Activated CD4-positive, alpha-beta T cell treated with anti-CD3 and anti-CD28 coated beads for 24 hours (primary cell): ENCODE measurements at regions not wholly inside any gene's neighbourhood (a gene's known extent, or its start where the extent isn't known, plus 50 kb on each side); places are given as distances from the start of the nearest gene placed in this dataset.

Experiments
- DNase-seq, 2 donors: peaks; one replicate each; pipeline ENCODE4 v3.0.0-alpha.2; 2020; ENCODE audit warnings: low read depth in 2 of 2

DNA sequence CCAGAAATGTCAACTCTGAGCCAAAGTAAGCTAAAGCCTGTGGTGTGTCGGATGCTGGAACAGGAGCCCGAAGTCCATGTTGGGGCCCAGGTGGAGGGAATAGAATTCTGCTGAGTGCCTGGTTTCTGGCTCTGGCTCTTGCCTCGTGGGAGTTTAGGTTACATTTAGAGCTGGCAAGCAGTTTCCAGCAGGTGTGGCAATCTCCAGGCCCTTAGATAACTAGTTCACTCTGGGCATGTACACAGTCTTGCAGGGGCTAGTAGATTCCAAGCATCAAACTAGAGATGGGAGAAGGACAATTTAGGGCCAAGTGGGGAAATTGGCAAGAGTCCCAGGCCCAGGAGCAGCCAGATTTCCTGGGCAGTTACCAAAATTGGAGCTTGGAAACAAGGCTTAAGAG is 56.3 kb upstream of the STOX2 start:
- no peak for DNase-seq

GRCh38 chr4:183852910-183853547 is 52.1 kb upstream of the STOX2 start:
- no peak for DNase-seq

GRCh38 chr4:183853548-183853940 is 51.6 kb upstream of the STOX2 start:
- DNase-seq: no peak
